HUES48 (cell line): ENCODE measurements at regions not wholly inside any gene's neighbourhood (a gene's known extent, or its start where the extent isn't known, plus 50 kb on each side); places are given as distances from the start of the nearest gene placed in this dataset.
"Not testable (repeated sequence)": the region's sequence is repeated elsewhere in the genome, so short reads cannot be mapped to it uniquely, and the experiment has no call there.

Experiments
- H3K27ac ChIP-seq: one replicate; pipeline ENCODE4 v1.7.0; 2013; ENCODE audit warnings: low read depth, low read length, inconsistent platforms
- H3K27me3 ChIP-seq: 2 replicates; pipeline ENCODE4 v1.6.1; 2013; ENCODE audit warnings: mild to moderate bottlenecking, low read length; ENCODE audit not compliant: control insufficient read depth, insufficient read depth
- H3K36me3 ChIP-seq: 2 replicates; pipeline ENCODE4 v1.6.1; 2013; ENCODE audit warnings: low read length; ENCODE audit not compliant: control insufficient read depth, insufficient read depth
- H3K4me1 ChIP-seq: 2 replicates; pipeline ENCODE4 v1.6.1; 2013; ENCODE audit warnings: mild to moderate bottlenecking, low read length; ENCODE audit not compliant: control insufficient read depth, insufficient read depth
- H3K4me3 ChIP-seq: 2 replicates; pipeline ENCODE4 v1.5.1; 2013; ENCODE audit warnings: mild to moderate bottlenecking, low read depth, low read length
- H3K9ac ChIP-seq: 2 replicates; pipeline ENCODE4 v1.6.1; 2013; ENCODE audit warnings: mild to moderate bottlenecking, low read depth, low read length, moderate library complexity
- H3K9me3 ChIP-seq: 2 replicates; pipeline ENCODE4 v1.6.1; 2013; ENCODE audit warnings: low read length; ENCODE audit not compliant: control insufficient read depth, insufficient read depth

DNA sequence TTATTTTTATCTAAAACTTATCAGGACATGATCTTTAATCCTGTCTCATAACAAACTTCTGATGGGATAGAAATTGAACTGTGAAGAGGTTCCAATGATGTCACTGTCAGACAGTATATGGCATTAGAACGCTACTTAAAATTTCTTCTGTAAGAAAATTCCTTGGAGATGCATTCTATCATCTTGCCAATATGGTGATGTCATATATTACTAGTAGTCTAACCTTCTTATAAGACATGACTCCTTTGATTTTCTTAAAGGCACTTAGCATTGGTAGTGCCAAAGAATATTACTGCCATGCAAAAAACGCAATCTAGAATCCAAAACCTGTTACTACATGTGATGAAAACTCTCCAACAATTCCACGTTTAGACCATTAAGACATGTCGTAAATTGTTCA is 131.1 kb downstream of the SLC25A46 start:
- no peaks in the 10 kb centered on the region for H3K27me3 ChIP-seq
- H3K36me3 ChIP-seq: no peaks in the 10 kb centered on the region
- H3K9me3 ChIP-seq: no peaks in the 10 kb centered on the region
- no peak overlapping the region for H3K27ac ChIP-seq
- no peak overlapping the region for H3K4me3 ChIP-seq
- H3K9ac ChIP-seq: no peak overlapping the region
- H3K4me1 ChIP-seq: no peaks in the 10 kb centered on the region

GRCh38 chr5:110872200-110872599 is 133.4 kb downstream of the SLC25A46 start:
- Histone ChIP-seq H3K4me3 (no peak overlapping the region), H3K4me1 (no peaks in the 10 kb centered on the region), H3K9me3 (no peaks in the 10 kb centered on the region), H3K9ac (no peak overlapping the region), H3K27ac (no peak overlapping the region), H3K27me3 (no peaks in the 10 kb centered on the region), H3K36me3 (no peaks in the 10 kb centered on the region)

DNA sequence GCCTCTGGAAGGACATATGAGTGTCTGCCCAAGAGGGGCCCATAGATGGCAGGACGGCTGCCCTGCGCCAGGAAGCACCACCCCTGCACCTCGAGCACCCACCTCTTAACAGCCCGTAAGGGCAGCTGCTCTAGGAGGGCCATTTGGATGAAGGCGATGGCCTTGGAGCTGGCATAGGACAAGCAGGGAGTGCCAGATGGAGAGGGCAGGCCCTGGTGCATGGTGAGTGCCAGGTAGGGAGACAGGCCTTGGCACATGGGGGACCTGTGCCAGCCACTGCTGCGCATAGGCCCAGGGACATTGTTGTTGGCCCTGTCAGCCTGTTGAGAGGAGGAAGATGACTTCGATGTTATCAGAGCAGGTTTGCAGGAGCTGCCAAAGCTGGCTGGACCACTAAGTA is 134.2 kb downstream of the SLC25A46 start:
- no peaks in the 10 kb centered on the region for H3K4me1 ChIP-seq
- no peak overlapping the region for H3K27ac ChIP-seq
- H3K9ac ChIP-seq: no peak overlapping the region
- no peak overlapping the region for H3K4me3 ChIP-seq
- no peaks in the 10 kb centered on the region for H3K27me3 ChIP-seq
- H3K9me3 ChIP-seq: no peaks in the 10 kb centered on the region
- H3K36me3 ChIP-seq: no peaks in the 10 kb centered on the region

- no peaks in the 10 kb centered on the region for H3K36me3 ChIP-seq
- H3K4me3 ChIP-seq: no peak overlapping the region
- H3K9ac ChIP-seq: no peak overlapping the region
- H3K9me3 ChIP-seq: no peaks in the 10 kb centered on the region
- no peaks in the 10 kb centered on the region for H3K4me1 ChIP-seq
- no peak overlapping the region for H3K27ac ChIP-seq
- H3K27me3 ChIP-seq: no peaks in the 10 kb centered on the region
Measured at GRCh38 chr5:110873773-110874437, 135.1 kb downstream of the SLC25A46 start.

GRCh38 chr5:110875115-110875514 is 136.3 kb downstream of the SLC25A46 start:
- not testable (repeated sequence) for H3K9me3 ChIP-seq, H3K27me3 ChIP-seq, H3K36me3 ChIP-seq

GRCh38 chr5:110878115-110878514 is 139.3 kb downstream of the SLC25A46 start:
- no peak overlapping the region for H3K27ac ChIP-seq
- H3K36me3 ChIP-seq: no peaks in the 10 kb centered on the region
- no peak overlapping the region for H3K4me3 ChIP-seq
- peaks cover 3% of the 10 kb centered on the region; the same call in 1 of the 2 replicates for H3K9me3 ChIP-seq
- no peaks in the 10 kb centered on the region for H3K27me3 ChIP-seq
- no peaks in the 10 kb centered on the region for H3K4me1 ChIP-seq
- no peak overlapping the region for H3K9ac ChIP-seq

More at GRCh38 chr5:110875115-110875514, 136.3 kb downstream of the SLC25A46 start:
- H3K4me3 ChIP-seq, H3K4me1 ChIP-seq, H3K27ac ChIP-seq, H3K9ac ChIP-seq: not testable (repeated sequence)

GRCh38 chr5:110879675-110880074 is 140.9 kb downstream of the SLC25A46 start:
- H3K36me3 ChIP-seq: no peaks in the 10 kb centered on the region
- no peak overlapping the region for H3K9ac ChIP-seq
- H3K27ac ChIP-seq: no peak overlapping the region
- H3K4me1 ChIP-seq: no peaks in the 10 kb centered on the region
- no peaks in the 10 kb centered on the region for H3K27me3 ChIP-seq
- H3K4me3 ChIP-seq: no peak overlapping the region
- peaks cover 3% of the 10 kb centered on the region; the same call in 1 of the 2 replicates for H3K9me3 ChIP-seq

- Histone ChIP-seq H3K9ac (no peak overlapping the region), H3K27me3 (no peaks in the 10 kb centered on the region), H3K9me3 (peaks cover 3% of the 10 kb centered on the region; the same call in 1 of the 2 replicates), H3K4me3 (no peak overlapping the region), H3K36me3 (no peaks in the 10 kb centered on the region), H3K4me1 (no peaks in the 10 kb centered on the region), H3K27ac (no peak overlapping the region)
Measured at GRCh38 chr5:110880413-110880812, 141.6 kb downstream of the SLC25A46 start.

- Histone ChIP-seq H3K9me3 (peaks cover 3% of the 10 kb centered on the region; the same call in 1 of the 2 replicates), H3K27me3 (no peaks in the 10 kb centered on the region), H3K4me3 (no peak overlapping the region), H3K9ac (no peak overlapping the region), H3K27ac (no peak overlapping the region), H3K4me1 (no peaks in the 10 kb centered on the region), H3K36me3 (no peaks in the 10 kb centered on the region)
Measured at GRCh38 chr5:110884005-110884404, 145.2 kb downstream of the SLC25A46 start.

GRCh38 chr5:110887170-110887569 is 148.4 kb downstream of the SLC25A46 start:
- H3K9ac ChIP-seq, H3K27ac ChIP-seq, H3K4me1 ChIP-seq, H3K9me3 ChIP-seq, H3K4me3 ChIP-seq, H3K27me3 ChIP-seq, H3K36me3 ChIP-seq: not testable (repeated sequence)

DNA sequence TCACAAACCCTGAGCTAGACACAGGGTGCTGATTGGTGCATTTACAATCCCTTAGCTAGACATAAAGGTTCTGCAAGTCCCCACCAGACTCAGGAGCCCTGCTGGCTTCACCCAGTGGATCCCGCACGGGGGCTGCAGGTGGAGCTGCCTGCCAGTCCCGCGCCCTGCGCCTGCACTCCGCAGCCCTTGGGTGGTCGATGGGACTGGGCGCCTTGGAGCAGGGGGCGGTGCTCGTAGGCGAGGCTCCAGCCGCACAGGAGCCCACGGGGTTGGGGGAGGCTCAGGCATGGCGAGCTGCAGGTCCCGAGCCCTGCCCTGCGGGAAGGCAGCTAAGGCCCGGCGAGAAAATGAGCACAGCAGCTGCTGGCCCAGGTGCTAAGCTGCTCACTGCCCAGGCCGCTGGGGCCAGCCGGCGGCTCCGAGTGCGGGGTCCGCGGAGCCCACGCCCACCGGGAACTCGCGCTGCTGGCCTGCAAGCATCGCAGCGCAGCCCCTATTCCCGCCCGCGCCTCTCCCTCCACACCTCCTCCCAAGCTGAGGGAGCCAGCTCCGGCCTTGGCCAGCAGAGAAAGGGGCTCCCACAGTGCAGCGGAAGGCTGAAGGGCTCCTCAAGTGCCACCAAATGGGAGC is 155.2 kb downstream of the SLC25A46 start:
- not testable (repeated sequence) for H3K4me3 ChIP-seq, H3K9me3 ChIP-seq, H3K9ac ChIP-seq, H3K27me3 ChIP-seq, H3K27ac ChIP-seq, H3K36me3 ChIP-seq, H3K4me1 ChIP-seq
